Activated naive CD8-positive, alpha-beta T cell (primary cell): ENCODE measurements at regions not wholly inside any gene's neighbourhood (a gene's known extent, or its start where the extent isn't known, plus 50 kb on each side); places are given as distances from the start of the nearest gene placed in this dataset.

Source experiments
- H3K27ac Mint-ChIP-seq: one replicate; pipeline ENCODE4 v1.8.0; 2021; ENCODE audit warnings: mixed read lengths
- H3K27me3 Mint-ChIP-seq: one replicate; pipeline ENCODE4 v1.8.0; 2021; ENCODE audit warnings: mixed read lengths
- H3K36me3 Mint-ChIP-seq: one replicate; pipeline ENCODE4 v1.8.0; 2021; ENCODE audit warnings: mixed read lengths
- H3K4me1 Mint-ChIP-seq: one replicate; pipeline ENCODE4 v1.8.0; 2021; ENCODE audit warnings: low read depth, mixed read lengths
- H3K4me3 Mint-ChIP-seq: one replicate; pipeline ENCODE4 v1.8.0; 2021; ENCODE audit warnings: mild to moderate bottlenecking, mixed read lengths
- H3K9me3 Mint-ChIP-seq: one replicate; pipeline ENCODE4 v1.8.0; 2021; ENCODE audit warnings: low read depth, mixed read lengths

- Mint-ChIP-seq H3K9me3 (peaks cover 3% of the 10 kb centered on the region), H3K27me3 (peaks cover 2% of the 10 kb centered on the region), H3K27ac (no peak overlapping the region), H3K4me3 (no peak overlapping the region), H3K36me3 (peaks cover 5% of the 10 kb centered on the region), H3K4me1 (peaks cover 1% of the 10 kb centered on the region)
Observed at GRCh38 chr15:59953392-59953883, 50.7 kb upstream of the FOXB1 start.

GRCh38 chr15:59952960-59953359, 51.2 kb upstream of the FOXB1 start:
- Mint-ChIP-seq H3K4me3 (no peak overlapping the region), H3K27me3 (peaks cover 2% of the 10 kb centered on the region), H3K36me3 (peaks cover 3% of the 10 kb centered on the region), H3K4me1 (peaks cover 1% of the 10 kb centered on the region), H3K9me3 (peaks cover 3% of the 10 kb centered on the region), H3K27ac (no peak overlapping the region)

GRCh38 chr15:59950603-59951388, 53.3 kb upstream of the FOXB1 start:
- peaks cover 1% of the 10 kb centered on the region for H3K4me1 Mint-ChIP-seq
- H3K27me3 Mint-ChIP-seq: peaks cover 3% of the 10 kb centered on the region
- H3K9me3 Mint-ChIP-seq: no peaks in the 10 kb centered on the region
- no peaks in the 10 kb centered on the region for H3K36me3 Mint-ChIP-seq
- H3K27ac Mint-ChIP-seq: no peak overlapping the region
- no peak overlapping the region for H3K4me3 Mint-ChIP-seq

- Mint-ChIP-seq H3K36me3 (no peaks in the 10 kb centered on the region), H3K4me3 (no peak overlapping the region), H3K27ac (no peak overlapping the region), H3K9me3 (no peaks in the 10 kb centered on the region), H3K4me1 (peaks cover 1% of the 10 kb centered on the region), H3K27me3 (peaks cover 7% of the 10 kb centered on the region)
Observed at GRCh38 chr15:59948924-59949613, 55.0 kb upstream of the FOXB1 start.

GRCh38 chr15:59946084-59946483, 58.0 kb upstream of the FOXB1 start:
- H3K4me3 Mint-ChIP-seq: no peak overlapping the region
- H3K27me3 Mint-ChIP-seq: peaks cover 7% of the 10 kb centered on the region
- no peaks in the 10 kb centered on the region for H3K9me3 Mint-ChIP-seq
- H3K36me3 Mint-ChIP-seq: no peaks in the 10 kb centered on the region
- H3K27ac Mint-ChIP-seq: no peak overlapping the region
- no peaks in the 10 kb centered on the region for H3K4me1 Mint-ChIP-seq

GRCh38 chr15:59945036-59945435, 59.1 kb upstream of the FOXB1 start:
- no peak overlapping the region for H3K27ac Mint-ChIP-seq
- H3K4me3 Mint-ChIP-seq: no peak overlapping the region
- H3K27me3 Mint-ChIP-seq: peaks cover 5% of the 10 kb centered on the region
- no peaks in the 10 kb centered on the region for H3K4me1 Mint-ChIP-seq
- H3K36me3 Mint-ChIP-seq: no peaks in the 10 kb centered on the region
- no peaks in the 10 kb centered on the region for H3K9me3 Mint-ChIP-seq

- H3K36me3 Mint-ChIP-seq: no peaks in the 10 kb centered on the region
- H3K4me1 Mint-ChIP-seq: no peaks in the 10 kb centered on the region
- no peaks in the 10 kb centered on the region for H3K9me3 Mint-ChIP-seq
- H3K27ac Mint-ChIP-seq: no peak overlapping the region
- no peak overlapping the region for H3K4me3 Mint-ChIP-seq
- H3K27me3 Mint-ChIP-seq: peaks cover 9% of the 10 kb centered on the region
Observed at GRCh38 chr15:59941612-59942011, 62.5 kb upstream of the FOXB1 start.

GRCh38 chr15:59940928-59941327, 63.2 kb upstream of the FOXB1 start:
- Mint-ChIP-seq H3K4me1 (no peaks in the 10 kb centered on the region), H3K27ac (no peak overlapping the region), H3K27me3 (peaks cover 9% of the 10 kb centered on the region), H3K36me3 (no peaks in the 10 kb centered on the region), H3K4me3 (no peak overlapping the region), H3K9me3 (no peaks in the 10 kb centered on the region)

GRCh38 chr15:59940456-59940855, 63.7 kb upstream of the FOXB1 start:
- Mint-ChIP-seq H3K4me1 (no peaks in the 10 kb centered on the region), H3K36me3 (no peaks in the 10 kb centered on the region), H3K27me3 (peaks cover 9% of the 10 kb centered on the region), H3K4me3 (no peak overlapping the region), H3K9me3 (no peaks in the 10 kb centered on the region), H3K27ac (no peak overlapping the region)

GRCh38 chr15:59936741-59937140, 67.4 kb upstream of the FOXB1 start:
- no peaks in the 10 kb centered on the region for H3K36me3 Mint-ChIP-seq
- H3K9me3 Mint-ChIP-seq: no peaks in the 10 kb centered on the region
- no peak overlapping the region for H3K27ac Mint-ChIP-seq
- H3K4me3 Mint-ChIP-seq: no peak overlapping the region
- H3K4me1 Mint-ChIP-seq: no peaks in the 10 kb centered on the region
- peaks cover 5% of the 10 kb centered on the region for H3K27me3 Mint-ChIP-seq

- peaks cover 3% of the 10 kb centered on the region for H3K27me3 Mint-ChIP-seq
- no peaks in the 10 kb centered on the region for H3K9me3 Mint-ChIP-seq
- H3K4me1 Mint-ChIP-seq: no peaks in the 10 kb centered on the region
- no peak overlapping the region for H3K27ac Mint-ChIP-seq
- H3K36me3 Mint-ChIP-seq: no peaks in the 10 kb centered on the region
- H3K4me3 Mint-ChIP-seq: no peak overlapping the region
Observed at GRCh38 chr15:59933607-59934006, 70.5 kb upstream of the FOXB1 start.

- no peaks in the 10 kb centered on the region for H3K36me3 Mint-ChIP-seq
Observed at GRCh38 chr15:59931646-59932261, 72.4 kb upstream of the FOXB1 start.

GRCh38 chr15:59924812-59925522, 79.1 kb upstream of the FOXB1 start:
- Mint-ChIP-seq H3K36me3 (no peaks in the 10 kb centered on the region), H3K27me3 (peaks cover 1% of the 10 kb centered on the region), H3K27ac (peak overlapping the region; percentile 8), H3K4me3 (no peak overlapping the region), H3K4me1 (peaks cover 18% of the 10 kb centered on the region), H3K9me3 (no peaks in the 10 kb centered on the region)

More at GRCh38 chr15:59931646-59932261, 72.4 kb upstream of the FOXB1 start:
- Mint-ChIP-seq H3K27ac (no peak overlapping the region), H3K4me1 (no peaks in the 10 kb centered on the region), H3K4me3 (no peak overlapping the region), H3K9me3 (no peaks in the 10 kb centered on the region), H3K27me3 (no peaks in the 10 kb centered on the region)

- H3K27me3 Mint-ChIP-seq: peaks cover 1% of the 10 kb centered on the region
- no peaks in the 10 kb centered on the region for H3K9me3 Mint-ChIP-seq
- no peaks in the 10 kb centered on the region for H3K36me3 Mint-ChIP-seq
- no peak overlapping the region for H3K4me3 Mint-ChIP-seq
- H3K27ac Mint-ChIP-seq: no peak overlapping the region
- H3K4me1 Mint-ChIP-seq: peaks cover 26% of the 10 kb centered on the region
Observed at GRCh38 chr15:59924096-59924495, 80.0 kb upstream of the FOXB1 start.

GRCh38 chr15:59923508-59923907, 80.6 kb upstream of the FOXB1 start:
- H3K27me3 Mint-ChIP-seq: peaks cover 1% of the 10 kb centered on the region
- no peak overlapping the region for H3K27ac Mint-ChIP-seq

More at GRCh38 chr15:59923508-59923907, 80.6 kb upstream of the FOXB1 start:
- peaks cover 32% of the 10 kb centered on the region for H3K4me1 Mint-ChIP-seq
- no peak overlapping the region for H3K4me3 Mint-ChIP-seq
- no peaks in the 10 kb centered on the region for H3K9me3 Mint-ChIP-seq
- H3K36me3 Mint-ChIP-seq: no peaks in the 10 kb centered on the region
